SW 1271 (cell line): ENCODE measurements at regions not wholly inside any gene's neighbourhood (a gene's known extent, or its start where the extent isn't known, plus 50 kb on each side); places are given as distances from the start of the nearest gene placed in this dataset.
"Not testable (repeated sequence)": the region's sequence is repeated elsewhere in the genome, so short reads cannot be mapped to it uniquely, and the experiment has no call there.

Source experiments
- DNase-seq, 2 experiments: peaks; one replicate each; lab custom pipeline; 2025; lab: John Stamatoyannopoulos, UW

DNA sequence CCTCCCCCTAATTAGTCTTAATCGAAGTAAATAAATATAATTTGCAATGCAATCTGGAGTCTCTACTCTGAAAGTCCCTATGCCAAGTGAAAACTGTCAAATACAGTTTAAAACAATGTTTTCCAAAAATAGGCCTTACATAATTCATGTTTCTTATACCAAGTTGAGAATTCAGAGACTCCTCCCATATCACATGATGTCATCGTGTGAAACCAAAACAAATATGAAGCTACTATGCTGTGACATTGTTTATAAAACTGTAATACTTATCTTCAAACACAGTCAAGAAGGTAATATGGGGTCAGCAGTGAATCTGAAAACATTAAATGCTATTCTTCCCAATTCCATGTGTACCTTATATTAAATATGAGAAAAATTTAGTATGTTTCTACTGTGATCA, 940.2 kb upstream of the FANCL start:
- no peak for DNase-seq

DNA sequence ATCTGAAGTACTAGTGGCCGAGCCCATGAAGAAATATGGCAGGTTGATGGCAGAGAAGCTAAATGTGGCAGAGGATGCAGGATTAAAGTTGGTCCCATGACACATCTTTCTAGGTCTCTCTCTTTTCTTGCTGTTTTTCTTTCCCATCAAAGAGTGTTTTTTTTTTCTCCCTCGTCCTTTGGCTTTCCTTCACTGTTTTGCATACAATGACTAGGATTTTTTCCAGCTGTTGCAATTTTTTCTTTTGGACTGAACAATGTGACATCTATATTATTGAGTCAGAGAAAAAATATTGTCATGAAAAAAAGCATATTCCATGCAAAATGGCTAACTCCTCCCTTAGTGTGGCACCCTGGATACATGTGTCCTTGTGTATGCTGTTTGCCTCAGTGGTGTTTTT, 939.5 kb upstream of the FANCL start:
- no peak for DNase-seq

DNA sequence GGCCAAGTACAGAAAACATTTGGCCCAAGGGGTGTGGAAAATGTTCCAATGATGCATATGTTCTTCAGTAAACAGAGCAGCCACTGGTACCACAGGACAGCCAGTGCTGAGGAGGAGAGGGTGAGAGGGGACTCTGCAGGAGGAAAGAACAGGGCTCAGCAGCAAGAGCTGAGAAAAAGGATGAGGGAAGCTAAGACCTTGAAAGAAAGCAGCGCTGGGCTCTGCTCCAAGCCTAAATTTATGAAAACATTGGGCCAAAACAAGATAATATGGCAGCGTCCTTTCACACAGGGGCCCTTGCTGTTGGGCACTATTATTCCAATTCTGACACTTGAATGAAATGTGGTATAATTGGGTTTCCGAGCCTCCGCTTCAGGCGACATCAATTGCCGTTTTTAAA, 939.0 kb upstream of the FANCL start:
- no peak for DNase-seq

DNA sequence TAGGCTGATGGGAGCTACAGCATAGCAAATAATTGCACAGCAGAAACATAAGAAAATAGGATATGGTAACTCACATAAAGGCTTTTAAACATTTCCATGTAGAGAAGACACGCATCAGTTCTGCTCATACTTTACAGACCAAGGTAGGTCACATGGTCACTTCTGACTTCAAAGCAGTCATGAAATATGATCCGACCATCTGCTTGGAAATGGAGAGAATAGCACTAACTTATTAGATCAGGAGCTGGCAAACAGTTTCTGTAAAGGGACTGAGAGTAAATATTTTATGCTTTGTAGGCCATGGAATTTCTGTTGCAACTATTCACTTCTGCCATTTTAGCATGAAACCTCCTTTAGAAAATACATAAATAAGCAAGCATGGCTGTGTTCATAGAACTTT, 936.6 kb upstream of the FANCL start:
- no peak for DNase-seq

DNA sequence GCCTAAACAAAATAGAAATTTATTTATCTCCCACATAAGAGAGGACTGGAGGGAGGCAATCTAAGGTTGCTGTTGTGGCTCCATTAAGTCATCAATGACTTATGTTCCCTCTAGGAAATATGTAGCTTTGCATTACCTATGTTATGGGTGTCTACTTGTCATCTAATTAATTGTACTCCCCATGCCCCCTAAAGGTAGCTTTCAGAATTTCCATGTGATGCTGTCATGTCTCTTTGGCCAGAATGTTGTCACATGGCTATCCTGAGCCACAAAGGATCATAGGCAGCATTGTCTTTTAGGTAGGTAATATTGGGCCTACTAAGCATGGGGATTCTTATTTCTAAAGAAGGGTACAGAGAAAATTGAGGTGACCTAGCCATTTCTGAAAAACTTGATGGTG, 935.6 kb upstream of the FANCL start:
- no peak for DNase-seq

DNA sequence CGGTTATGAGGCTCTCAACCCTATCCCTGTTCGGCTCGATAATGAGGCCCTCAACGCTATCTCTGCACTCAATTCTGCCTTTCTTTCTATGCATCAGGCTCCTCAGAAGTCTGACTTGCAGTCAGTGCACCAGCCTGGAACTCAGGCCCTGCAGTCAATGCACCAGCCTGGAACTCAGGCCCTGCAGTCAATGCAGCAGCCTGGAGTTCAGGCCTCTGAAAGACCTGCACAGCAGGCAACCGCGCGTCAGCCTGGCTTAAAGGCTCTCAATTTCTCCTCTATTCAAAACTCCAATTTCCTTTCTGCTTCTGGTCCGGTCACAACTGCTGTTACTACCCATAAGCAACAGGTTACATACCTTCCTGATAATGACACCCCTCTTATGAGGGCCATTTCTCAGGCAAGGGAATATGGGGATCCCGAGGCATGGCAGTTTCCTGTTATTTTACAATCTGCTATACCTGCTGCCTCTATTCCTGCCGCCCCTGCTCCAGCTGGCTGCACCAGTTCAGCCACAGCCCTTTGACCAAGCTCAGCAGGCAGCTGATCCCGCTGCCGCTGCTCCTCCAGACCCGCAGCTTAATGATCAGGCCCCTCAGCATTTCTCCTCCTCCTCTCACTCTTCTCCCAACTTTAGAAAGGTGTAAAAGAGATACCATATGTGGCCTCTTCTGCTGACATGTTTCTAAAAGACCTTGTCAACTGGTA, 933.6 kb upstream of the FANCL start:
- no peak for DNase-seq

- no peak for DNase-seq
Observed at GRCh38 chr2:59173325-59173724, 932.2 kb upstream of the FANCL start.

DNA sequence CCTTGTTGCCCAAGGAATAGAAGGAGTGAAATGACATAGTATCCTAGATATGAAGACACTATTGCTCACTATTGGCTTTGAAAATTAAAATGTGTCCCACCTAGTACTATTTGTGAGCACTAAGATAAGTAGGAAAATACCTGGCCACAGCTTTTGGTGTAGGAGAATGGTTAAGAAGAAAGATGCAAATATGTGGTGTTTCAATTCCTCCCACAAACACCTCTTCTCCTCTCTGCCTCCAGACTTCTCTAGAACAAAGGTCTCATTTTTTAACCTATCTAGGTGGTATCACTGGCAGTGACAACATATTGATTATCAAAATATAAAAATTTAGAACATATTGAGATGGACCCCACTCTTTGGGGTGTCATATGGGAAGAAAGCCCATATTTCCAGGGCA, 929.9 kb upstream of the FANCL start:
- DNase-seq, result no peak

DNA sequence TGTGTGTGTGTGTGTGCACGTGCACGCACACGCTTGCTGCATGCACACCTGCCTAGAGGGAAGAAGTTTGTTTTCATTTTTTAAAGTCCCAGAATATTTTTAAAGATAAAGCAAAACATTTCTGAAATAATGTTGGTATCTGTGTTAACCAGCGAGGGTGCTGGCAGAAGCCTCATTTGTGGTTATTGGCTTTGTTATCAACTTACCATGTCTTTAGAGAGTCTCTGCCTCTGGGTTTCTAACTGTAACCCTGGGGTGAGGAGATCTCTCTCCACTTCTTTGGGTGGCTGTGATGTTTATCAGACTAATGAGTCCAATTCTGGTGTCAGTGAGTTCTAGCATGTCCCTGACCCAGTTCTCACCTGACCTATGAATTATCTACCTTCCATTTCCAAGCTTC, 927.6 kb upstream of the FANCL start:
- DNase-seq, result no peak

DNA sequence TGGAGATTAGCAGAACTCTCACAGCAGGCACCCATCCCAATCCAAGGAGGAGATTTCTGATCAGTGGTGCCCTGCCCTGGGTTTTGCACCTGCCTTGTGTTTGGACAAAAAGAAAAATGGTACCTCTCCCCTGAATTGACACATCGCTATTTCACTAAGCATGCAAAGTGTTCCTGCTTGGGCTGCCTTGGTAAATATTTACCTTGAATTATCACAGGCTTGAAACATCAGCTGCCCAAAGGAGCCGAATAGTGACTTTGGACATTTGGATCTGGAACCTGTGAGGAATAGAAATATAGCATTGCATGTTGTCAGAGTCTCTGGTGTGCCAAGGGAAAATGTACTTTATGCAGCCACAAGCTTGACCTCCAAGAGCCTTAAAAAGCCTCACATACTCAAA, 926.4 kb upstream of the FANCL start:
- no peak for DNase-seq

GRCh38 chr2:59157908-59158307, 916.8 kb upstream of the FANCL start:
- DNase-seq, result not testable (repeated sequence)

GRCh38 chr2:59151805-59152204, 910.7 kb upstream of the FANCL start:
- DNase-seq, result no peak

DNA sequence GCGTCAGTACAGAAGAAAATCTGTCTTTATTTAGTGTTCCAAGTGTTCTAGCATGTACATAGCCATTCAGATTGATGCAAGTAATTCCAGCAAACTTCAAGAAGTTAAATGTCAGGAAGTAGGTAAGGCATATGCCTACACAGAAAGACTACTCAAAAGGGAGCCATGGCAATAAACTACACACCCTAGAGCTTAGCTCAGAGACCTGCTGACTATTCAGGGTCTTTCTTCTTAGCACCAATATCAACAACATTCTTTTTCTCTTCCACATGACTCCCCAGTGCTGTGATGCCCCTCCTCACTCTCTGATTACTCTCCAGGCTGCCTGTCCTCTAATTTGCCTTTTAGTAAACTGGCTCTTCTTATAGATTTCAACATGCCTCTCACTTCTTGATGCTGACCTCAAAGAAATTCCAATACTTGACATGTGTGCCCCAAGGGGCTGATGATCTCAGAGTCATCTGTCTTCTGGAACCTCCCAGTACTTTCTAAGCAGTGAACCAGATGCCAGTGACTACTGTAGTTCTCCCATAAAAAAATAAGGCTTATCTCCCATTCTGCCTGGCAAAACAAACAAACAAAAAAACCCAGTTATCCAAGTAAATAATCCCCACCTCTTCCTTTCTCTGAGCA, 909.2 kb upstream of the FANCL start:
- no peak for DNase-seq

DNA sequence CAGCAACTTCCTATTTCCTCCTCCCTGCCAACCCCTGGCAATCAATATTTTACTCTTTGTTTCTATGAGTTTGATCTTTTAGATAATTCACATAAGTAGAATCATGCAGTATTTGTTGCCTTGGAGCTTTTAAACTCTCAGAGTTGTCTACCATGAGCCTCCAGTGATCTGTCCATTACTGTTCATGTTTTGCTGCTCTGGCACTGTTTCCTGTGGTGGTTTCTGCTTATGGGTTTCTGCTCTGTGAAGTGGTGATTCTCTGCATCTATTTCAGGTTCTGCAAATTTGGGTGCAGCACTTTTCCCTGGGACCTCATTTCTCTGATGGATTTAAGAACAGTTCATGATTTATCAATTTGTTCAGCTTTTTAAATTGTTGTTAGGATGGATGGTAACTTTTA, 908.1 kb upstream of the FANCL start:
- no peak for DNase-seq

- DNase-seq, result no peak
Observed at GRCh38 chr2:59112258-59112657, 871.1 kb upstream of the FANCL start.

- DNase-seq, result no peak
Observed at GRCh38 chr2:59096973-59097372, 855.8 kb upstream of the FANCL start.

GRCh38 chr2:59093571-59093970, 852.4 kb upstream of the FANCL start:
- DNase-seq, result no peak

- no peak for DNase-seq
Observed at GRCh38 chr2:59084326-59084725, 843.2 kb upstream of the FANCL start.

DNA sequence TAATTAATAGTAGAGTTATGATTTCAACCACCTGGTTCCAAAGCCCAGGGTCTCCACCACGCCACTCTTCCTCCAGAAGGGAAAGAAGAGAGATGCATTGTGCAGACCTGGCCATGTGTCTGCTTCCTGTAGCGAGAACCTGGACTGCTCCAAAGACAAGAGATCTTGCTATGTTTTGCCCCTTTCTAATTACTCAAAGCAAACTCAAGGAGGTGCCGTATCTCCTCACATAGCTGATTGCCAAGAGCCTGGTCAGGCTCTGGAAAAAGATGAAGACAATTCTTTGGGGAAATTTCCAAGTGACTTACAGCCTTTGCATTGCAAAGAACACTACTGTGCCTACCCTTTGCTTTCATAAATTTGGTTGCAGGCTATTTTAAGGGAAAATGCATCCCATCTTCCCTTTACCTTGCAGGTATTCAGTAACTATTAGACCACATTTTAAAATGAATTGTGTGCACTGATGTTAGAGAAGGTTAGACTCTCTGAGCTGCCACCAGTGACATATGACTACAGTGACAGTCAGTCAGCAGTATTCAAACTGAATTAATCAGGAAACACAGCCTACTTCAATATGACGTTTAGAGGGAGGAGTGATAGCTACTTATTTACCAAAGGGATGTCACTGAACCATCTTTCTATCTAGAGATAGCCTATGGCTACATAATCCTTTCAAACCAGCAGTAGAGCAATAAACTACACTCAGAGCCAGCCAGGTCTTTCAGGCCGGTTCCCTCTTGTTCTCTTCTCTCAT, 842.1 kb upstream of the FANCL start:
- no peak for DNase-seq

DNA sequence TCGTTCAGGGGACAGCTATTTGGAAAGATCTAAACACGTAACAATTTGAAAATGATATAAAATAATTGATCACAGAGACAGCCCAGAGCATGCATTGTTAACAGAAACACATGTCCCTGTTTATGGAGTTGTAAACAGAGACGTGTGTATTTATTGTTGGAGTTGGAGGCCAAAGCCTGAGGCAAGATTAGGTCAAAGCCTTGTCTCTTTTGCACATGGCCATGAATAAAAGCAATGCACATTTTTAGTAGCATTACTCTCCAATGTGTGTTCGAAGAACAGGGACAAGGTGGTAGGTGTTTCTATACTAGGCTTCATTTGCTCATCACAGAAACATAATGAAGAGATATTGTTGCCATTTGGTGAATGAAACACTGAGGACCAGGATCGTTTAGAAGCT, 841.5 kb upstream of the FANCL start:
- no peak for DNase-seq

DNA sequence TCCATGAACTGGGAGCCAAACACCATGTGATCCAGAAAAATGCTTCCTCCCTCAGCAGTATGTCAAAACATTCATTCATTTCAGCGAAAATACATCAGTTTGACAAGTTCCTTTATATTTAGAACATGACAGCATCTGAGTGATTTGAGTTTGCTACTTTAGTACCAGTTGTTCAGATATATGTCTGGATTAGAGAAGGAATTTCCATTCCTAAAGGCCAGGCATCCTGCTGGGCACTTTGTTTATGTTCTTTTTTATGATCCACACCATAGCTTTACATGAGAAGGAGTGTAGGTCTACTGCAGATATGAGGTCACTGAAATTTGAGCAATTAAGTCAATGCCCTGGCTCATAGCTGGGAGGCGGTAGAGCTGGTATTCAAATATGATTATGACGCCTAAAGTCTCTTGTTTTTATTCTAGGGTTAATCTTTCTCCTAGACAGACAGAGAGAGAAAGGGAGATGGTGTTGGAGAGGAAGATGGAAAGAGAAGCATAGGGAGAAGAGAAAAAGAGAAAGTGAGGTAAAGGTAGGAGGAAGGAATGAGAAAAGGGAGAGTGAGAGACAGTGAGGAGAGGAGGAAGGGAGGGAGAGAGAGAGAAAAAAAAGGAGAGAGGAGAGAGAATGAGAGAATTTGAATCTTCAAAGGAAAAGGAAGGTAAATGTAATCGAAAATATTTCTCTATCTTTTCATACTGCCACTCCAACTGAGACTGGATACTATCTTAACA, 839.5 kb upstream of the FANCL start:
- DNase-seq, result no peak

DNA sequence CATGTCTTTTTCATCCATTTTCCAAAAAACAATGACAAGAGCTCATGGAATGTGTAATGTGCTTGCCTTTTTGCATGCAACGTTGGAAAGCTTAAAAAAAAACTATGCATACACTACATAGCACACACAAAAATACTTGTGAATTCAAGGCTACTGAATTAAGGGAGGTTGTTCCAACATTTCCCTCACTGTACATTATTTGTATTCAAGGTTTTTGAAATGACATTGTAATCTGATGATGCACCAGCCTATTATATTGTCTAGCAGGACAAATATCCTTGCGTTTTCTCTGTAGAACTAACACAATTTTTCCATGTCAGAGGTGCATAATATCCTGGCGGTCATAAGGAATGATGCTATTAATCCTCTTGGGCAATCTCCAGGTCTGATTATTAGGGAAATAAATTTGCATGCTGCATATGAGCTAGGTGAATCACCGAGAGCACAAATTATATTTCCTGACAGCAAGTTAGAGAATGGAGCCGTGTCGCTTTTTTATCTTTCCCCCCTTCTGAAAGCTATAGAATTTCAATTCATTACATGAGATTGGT, 836.9 kb upstream of the FANCL start:
- no peak for DNase-seq
